ENCODE measurements at regions not wholly inside any gene's neighbourhood (a gene's known extent, or its start where the extent isn't known, plus 50 kb on each side); places are given as distances from the start of the nearest gene placed in this dataset.

GRCh38 chr1:38609166-38610025 lies 250.2 kb downstream of the RRAGC start:
- DNase-seq (ENCODE audit: low read depth) = no peak
- TF ChIP-seq CTCF (IDR thresholded peaks at IDR 0.05; ENCODE audit: insufficient read depth, low read depth, low read length) = no peak
- no peak overlapping the region for H3K4me3 ChIP-seq (ENCODE audit: low read depth, low read length)

GRCh38 chr1:38608202-38608864 lies 251.2 kb downstream of the RRAGC start:
- H3K4me3 ChIP-seq (ENCODE audit: low read depth, low read length) = no peak overlapping the region
- DNase-seq (ENCODE audit: low read depth) = peak; percentile 35
- peak; percentile 69 for TF ChIP-seq CTCF (IDR thresholded peaks at IDR 0.05; ENCODE audit: insufficient read depth, low read depth, low read length)

GRCh38 chr1:38607526-38607925 lies 252.0 kb downstream of the RRAGC start:
- no peak for TF ChIP-seq CTCF (IDR thresholded peaks at IDR 0.05; ENCODE audit: insufficient read depth, low read depth, low read length)
- DNase-seq (ENCODE audit: low read depth) = no peak
- no peak overlapping the region for H3K4me3 ChIP-seq (ENCODE audit: low read depth, low read length)

- H3K4me3 ChIP-seq (ENCODE audit: low read depth, low read length) = no peak overlapping the region
- no peak for TF ChIP-seq CTCF (IDR thresholded peaks at IDR 0.05; ENCODE audit: insufficient read depth, low read depth, low read length)
- no peak for DNase-seq (ENCODE audit: low read depth)
Observed at GRCh38 chr1:38605063-38605462, 254.5 kb downstream of the RRAGC start.

GRCh38 chr1:38603907-38604306 lies 255.7 kb downstream of the RRAGC start:
- H3K4me3 ChIP-seq (ENCODE audit: low read depth, low read length) = no peak overlapping the region
- no peak for TF ChIP-seq CTCF (IDR thresholded peaks at IDR 0.05; ENCODE audit: insufficient read depth, low read depth, low read length)

GRCh38 chr1:38600905-38601304 lies 258.7 kb downstream of the RRAGC start:
- TF ChIP-seq CTCF (IDR thresholded peaks at IDR 0.05; ENCODE audit: insufficient read depth, low read depth, low read length) = no peak
- no peak for DNase-seq (ENCODE audit: low read depth)
- no peak overlapping the region for H3K4me3 ChIP-seq (ENCODE audit: low read depth, low read length)

More at GRCh38 chr1:38603907-38604306, 255.7 kb downstream of the RRAGC start:
- DNase-seq (ENCODE audit: low read depth) = no peak

Data from fibroblast of villous mesenchyme (primary cell).